ENCODE measurements at regions not wholly inside any gene's neighbourhood (a gene's known extent, or its start where the extent isn't known, plus 50 kb on each side); places are given as distances from the start of the nearest gene placed in this dataset.

GRCh38 chr4:137630252-137630651 is 98.0 kb upstream of the PCDH18 start:
- no peaks in the 10 kb centered on the region for H3K27me3 Mint-ChIP-seq
- H3K4me1 Mint-ChIP-seq (ENCODE audit: low read depth in 2 of 2): no peaks in the 10 kb centered on the region
- H3K27ac Mint-ChIP-seq: no peak overlapping the region
- H3K4me3 Mint-ChIP-seq: no peak overlapping the region
- DNase-seq (ENCODE audit: low spot score): no peak
- no peaks in the 10 kb centered on the region for H3K36me3 Mint-ChIP-seq
- no peak for ATAC-seq
- H3K9me3 Mint-ChIP-seq: peaks cover 6% of the 10 kb centered on the region

DNA sequence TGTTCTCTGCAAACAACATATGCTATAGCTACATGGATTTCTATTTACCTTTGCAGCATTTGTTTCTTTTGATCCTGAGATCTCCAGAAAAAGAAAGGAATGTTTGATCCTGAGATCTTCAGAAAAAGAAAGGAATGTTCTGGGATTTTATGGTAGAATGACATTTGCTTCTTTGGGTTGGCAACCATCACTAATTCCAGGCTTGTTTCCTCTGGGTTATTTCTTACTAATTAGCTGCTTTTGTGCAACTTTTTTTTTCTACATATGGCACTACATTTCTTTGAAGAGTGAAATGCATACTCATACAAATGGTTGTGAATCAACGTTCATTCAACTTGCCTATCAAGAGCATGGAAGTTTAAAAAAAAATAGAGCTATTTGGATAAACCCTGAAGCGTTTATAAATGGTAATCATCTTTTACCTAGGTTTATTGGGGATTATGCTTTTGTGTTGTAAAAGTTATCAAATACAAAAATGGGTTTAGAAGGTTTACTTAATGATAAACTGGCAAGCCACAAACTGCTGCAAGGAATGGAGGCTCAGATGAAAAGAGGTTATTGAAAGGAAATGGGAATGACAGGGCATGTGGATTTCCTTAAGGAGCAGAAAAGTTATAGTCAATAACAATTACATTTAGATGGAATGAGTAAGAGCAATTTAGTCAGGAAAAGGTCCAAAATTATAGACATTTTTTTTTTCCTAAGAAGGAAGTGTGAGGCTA is 95.6 kb upstream of the PCDH18 start:
- no peak for DNase-seq (ENCODE audit: low spot score)
- H3K36me3 Mint-ChIP-seq: no peaks in the 10 kb centered on the region
- no peak overlapping the region for H3K27ac Mint-ChIP-seq
- no peak overlapping the region for H3K4me3 Mint-ChIP-seq
- H3K9me3 Mint-ChIP-seq: peaks cover 2% of the 10 kb centered on the region
- ATAC-seq: no peak
- H3K27me3 Mint-ChIP-seq: no peaks in the 10 kb centered on the region
- no peaks in the 10 kb centered on the region for H3K4me1 Mint-ChIP-seq (ENCODE audit: low read depth in 2 of 2)

DNA sequence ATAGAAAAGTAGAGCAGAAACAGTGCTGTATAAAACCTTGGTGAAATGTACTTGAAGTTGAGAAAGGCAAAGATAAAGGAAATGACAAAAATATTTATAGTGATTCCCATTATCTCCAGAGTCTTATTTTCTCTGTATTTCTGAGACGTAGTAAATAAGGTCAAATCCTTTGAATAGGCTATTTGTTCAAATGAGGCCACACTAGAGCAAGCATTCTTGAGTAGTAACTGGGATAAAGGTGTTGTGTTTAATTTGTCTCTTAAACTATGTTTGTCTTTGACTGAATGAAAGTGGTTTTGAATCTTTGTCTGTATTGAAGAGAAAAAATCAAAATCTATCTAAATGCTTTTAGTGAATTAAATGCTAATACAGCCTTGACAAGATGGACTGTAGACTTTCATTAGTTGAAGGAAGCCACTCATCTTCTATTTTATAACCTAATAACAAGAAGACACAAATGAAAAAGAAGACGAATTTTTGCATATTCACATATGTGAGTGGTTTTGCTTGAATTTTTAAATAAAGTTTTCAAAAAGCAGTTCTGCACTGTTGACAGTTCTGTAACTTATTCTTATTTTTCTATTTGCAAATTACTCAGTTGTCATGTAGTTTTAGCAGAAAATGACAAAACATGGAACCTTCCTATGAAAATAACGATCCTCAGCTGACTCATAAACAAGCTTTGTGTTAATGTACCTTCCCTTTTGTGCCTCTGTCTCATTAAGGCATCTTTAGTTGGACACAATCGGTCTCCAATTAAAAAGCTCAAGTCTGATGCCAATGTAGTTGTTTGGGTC is 94.8 kb upstream of the PCDH18 start:
- DNase-seq (ENCODE audit: low spot score): no peak
- no peaks in the 10 kb centered on the region for H3K27me3 Mint-ChIP-seq
- no peak for ATAC-seq
- no peaks in the 10 kb centered on the region for H3K4me1 Mint-ChIP-seq (ENCODE audit: low read depth in 2 of 2)
- H3K27ac Mint-ChIP-seq: no peak overlapping the region
- no peaks in the 10 kb centered on the region for H3K36me3 Mint-ChIP-seq
- H3K4me3 Mint-ChIP-seq: no peak overlapping the region
- peaks cover 2% of the 10 kb centered on the region for H3K9me3 Mint-ChIP-seq

DNA sequence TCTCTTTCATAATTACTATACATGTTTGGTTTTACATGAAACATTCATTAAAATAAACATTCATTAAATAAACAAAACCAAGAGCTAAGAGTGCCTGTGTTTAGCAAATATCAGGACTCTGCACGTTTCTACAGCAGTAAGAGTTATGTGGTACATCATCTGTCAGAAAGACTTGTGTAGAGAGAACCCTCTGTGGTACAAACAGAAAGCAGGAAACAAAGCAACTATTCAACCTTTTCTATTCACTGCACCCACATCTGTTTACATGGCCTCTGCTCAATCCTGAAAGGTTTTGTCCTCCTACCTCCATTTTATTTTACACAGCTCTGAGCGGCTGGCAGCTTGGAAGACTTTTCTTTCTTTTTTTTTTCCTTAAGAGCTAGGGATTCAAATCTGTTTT is 90.7 kb upstream of the PCDH18 start:
- Mint-ChIP-seq H3K27me3 (no peaks in the 10 kb centered on the region), H3K27ac (no peak overlapping the region), H3K9me3 (peaks cover 4% of the 10 kb centered on the region), H3K36me3 (no peaks in the 10 kb centered on the region), H3K4me3 (no peak overlapping the region), H3K4me1 (ENCODE audit: low read depth in 2 of 2) (no peaks in the 10 kb centered on the region)
- ATAC-seq: no peak
- DNase-seq (ENCODE audit: low spot score): no peak

DNA sequence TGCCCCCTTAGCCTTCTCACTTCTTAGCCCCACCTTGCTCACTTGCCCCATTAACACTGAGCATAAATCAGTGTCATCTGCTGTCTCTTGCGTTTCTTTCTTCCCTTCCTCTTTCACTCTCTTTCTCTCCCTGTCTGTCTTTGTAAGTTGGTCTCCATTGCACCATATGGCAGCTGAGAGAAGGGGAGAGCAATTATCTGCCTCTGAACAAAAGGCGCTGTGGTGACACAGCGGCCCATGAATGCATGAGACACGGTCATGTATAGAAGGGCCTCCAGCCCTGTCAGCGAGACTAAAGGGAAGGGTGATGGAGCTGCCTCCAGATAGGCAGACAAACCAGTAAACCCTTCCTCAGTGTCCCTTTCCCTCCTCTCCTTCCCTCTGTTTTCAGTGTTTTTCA is 88.8 kb upstream of the PCDH18 start:
- no peak for ATAC-seq
- no peak overlapping the region for H3K4me3 Mint-ChIP-seq
- no peak for DNase-seq (ENCODE audit: low spot score)

GRCh38 chr4:137614491-137614890 is 82.2 kb upstream of the PCDH18 start:
- no peaks in the 10 kb centered on the region for H3K4me1 Mint-ChIP-seq (ENCODE audit: low read depth in 2 of 2)
- ATAC-seq (no peak), DNase-seq (ENCODE audit: low spot score) (no peak)
- H3K9me3 Mint-ChIP-seq: peaks cover 8% of the 10 kb centered on the region
- no peak overlapping the region for H3K27ac Mint-ChIP-seq
- no peaks in the 10 kb centered on the region for H3K36me3 Mint-ChIP-seq
- no peaks in the 10 kb centered on the region for H3K27me3 Mint-ChIP-seq
- no peak overlapping the region for H3K4me3 Mint-ChIP-seq

More for the DNA sequence above, 88.8 kb upstream of the PCDH18 start:
- no peaks in the 10 kb centered on the region for H3K36me3 Mint-ChIP-seq
- H3K9me3 Mint-ChIP-seq: peaks cover 5% of the 10 kb centered on the region
- H3K27ac Mint-ChIP-seq: no peak overlapping the region
- H3K4me1 Mint-ChIP-seq (ENCODE audit: low read depth in 2 of 2): no peaks in the 10 kb centered on the region
- H3K27me3 Mint-ChIP-seq: no peaks in the 10 kb centered on the region

DNA sequence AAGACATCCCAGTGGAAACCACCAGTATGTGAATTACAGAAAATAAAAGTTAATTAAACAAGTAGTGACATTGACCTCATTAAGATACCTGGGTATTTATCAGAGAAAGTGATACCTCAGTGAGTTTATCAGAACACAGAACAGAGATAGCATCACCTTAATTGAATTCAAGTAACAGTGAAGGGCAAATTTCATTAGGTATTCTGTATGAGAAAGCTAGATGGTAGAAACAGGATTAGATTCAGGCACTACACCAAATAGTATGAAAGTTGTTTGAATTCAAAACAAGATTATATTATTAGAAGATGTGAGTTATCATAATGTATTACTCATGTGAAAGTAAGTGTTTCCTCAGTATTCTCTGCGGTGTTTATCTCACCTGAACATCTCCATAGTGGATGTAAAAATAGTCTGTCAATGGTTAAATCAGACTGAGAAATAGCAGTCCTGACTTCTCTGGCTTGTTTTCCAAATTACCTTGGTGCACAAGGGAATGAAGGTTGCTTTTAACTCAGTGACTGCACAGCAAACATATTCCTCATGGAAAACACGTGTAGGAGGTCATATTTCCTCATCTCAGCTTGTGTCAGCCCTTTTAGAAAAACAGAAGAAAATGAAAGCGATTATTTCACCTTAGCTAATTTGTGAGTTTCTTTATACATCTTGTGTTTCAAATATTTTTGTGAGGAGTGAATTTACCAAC is 79.9 kb upstream of the PCDH18 start:
- peaks cover 3% of the 10 kb centered on the region for H3K9me3 Mint-ChIP-seq
- H3K4me1 Mint-ChIP-seq (ENCODE audit: low read depth in 2 of 2): no peaks in the 10 kb centered on the region
- DNase-seq (ENCODE audit: low spot score) (no peak), ATAC-seq (no peak)
- H3K27me3 Mint-ChIP-seq: no peaks in the 10 kb centered on the region
- no peak overlapping the region for H3K4me3 Mint-ChIP-seq
- H3K36me3 Mint-ChIP-seq: no peaks in the 10 kb centered on the region
- H3K27ac Mint-ChIP-seq: no peak overlapping the region

GRCh38 chr4:137610960-137611359 is 78.7 kb upstream of the PCDH18 start:
- H3K4me1 Mint-ChIP-seq (ENCODE audit: low read depth in 2 of 2): no peaks in the 10 kb centered on the region
- ATAC-seq (no peak), DNase-seq (ENCODE audit: low spot score) (no peak)
- H3K9me3 Mint-ChIP-seq: peaks cover 3% of the 10 kb centered on the region
- no peak overlapping the region for H3K4me3 Mint-ChIP-seq
- H3K27ac Mint-ChIP-seq: no peak overlapping the region
- no peaks in the 10 kb centered on the region for H3K27me3 Mint-ChIP-seq
- no peaks in the 10 kb centered on the region for H3K36me3 Mint-ChIP-seq

DNA sequence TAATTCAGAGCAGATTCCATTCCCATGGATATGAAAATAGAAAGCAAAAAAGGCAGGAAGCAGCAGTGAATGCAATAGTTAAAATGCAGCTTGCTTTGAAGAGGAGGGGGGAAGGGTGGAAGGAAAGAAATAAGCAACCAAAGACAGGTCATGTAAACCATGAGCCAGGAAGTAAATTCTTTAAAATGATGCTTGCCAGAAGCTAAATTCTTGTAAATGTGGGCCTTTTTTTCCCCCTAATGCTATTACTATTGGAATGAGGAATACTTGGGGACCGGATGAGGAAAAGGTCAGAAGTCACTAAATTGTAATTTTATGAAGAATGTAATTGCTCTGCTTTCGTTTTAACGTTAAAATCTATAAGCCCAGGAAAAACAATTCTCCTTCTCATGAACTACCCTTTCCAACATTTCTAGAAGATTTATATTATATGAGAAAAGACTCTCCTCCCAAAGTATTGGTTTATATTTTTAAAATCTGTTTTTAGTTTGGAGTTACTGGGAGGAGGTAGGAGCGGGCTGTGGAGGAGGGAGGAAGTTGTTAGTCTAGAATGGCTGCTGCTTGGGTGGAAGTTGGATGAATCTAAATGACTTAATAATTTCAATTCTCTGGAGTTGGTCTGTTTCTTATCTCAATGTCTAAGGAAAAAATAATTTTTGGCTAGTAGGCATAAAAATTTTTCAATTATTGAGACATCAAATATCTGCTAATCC is 77.6 kb upstream of the PCDH18 start:
- Mint-ChIP-seq H3K36me3 (no peaks in the 10 kb centered on the region), H3K4me3 (no peak overlapping the region), H3K27me3 (no peaks in the 10 kb centered on the region)

DNA sequence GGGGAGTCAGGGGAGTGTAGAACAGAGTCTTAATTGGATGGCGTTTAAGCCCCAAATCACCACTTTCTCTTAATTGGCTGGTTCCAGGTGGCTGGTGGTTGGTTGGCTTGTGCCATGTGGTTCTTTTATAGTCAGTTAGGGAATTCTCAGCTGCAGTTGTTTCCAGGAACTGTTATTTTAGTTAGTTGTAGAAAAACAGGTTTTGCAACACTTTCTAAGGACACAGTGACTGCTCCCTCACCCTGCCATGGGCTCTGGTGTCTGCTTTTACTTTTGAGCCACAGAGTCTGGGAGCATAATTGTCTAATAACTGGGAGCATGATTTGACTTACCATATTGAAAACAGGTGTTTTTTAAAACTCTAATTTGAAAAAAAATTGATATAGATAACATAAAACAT is 75.8 kb upstream of the PCDH18 start:
- no peaks in the 10 kb centered on the region for H3K27me3 Mint-ChIP-seq
- no peaks in the 10 kb centered on the region for H3K4me1 Mint-ChIP-seq (ENCODE audit: low read depth in 2 of 2)
- DNase-seq (ENCODE audit: low spot score): no peak
- H3K36me3 Mint-ChIP-seq: no peaks in the 10 kb centered on the region
- H3K9me3 Mint-ChIP-seq: peaks cover 7% of the 10 kb centered on the region
- no peak overlapping the region for H3K27ac Mint-ChIP-seq
- no peak overlapping the region for H3K4me3 Mint-ChIP-seq
- no peak for ATAC-seq

More for the DNA sequence above, 77.6 kb upstream of the PCDH18 start:
- no peak for ATAC-seq
- Mint-ChIP-seq H3K27ac (no peak overlapping the region), H3K4me1 (ENCODE audit: low read depth in 2 of 2) (no peaks in the 10 kb centered on the region), H3K9me3 (peaks cover 5% of the 10 kb centered on the region)
- no peak for DNase-seq (ENCODE audit: low spot score)

DNA sequence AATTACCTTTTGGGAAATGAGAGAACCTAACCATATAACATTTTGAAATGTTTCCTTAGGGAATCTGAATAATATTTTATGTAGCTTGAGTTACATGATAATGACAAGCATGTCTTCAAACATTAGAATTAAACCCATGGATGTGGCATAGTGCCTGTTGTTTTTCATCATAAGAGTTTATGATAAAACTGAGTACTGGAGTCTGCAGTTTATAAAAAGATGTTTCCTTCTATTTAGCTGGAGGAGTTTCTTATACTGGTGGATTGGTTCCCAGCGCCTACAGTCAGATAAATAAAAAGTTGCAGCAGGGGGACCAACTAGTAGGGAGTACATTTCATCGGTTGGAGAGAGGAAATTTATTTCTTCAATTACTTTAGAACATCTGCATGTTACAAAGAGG is 70.1 kb upstream of the PCDH18 start:
- H3K4me3 Mint-ChIP-seq: no peak overlapping the region
- H3K36me3 Mint-ChIP-seq: no peaks in the 10 kb centered on the region
- H3K27ac Mint-ChIP-seq: no peak overlapping the region
- ATAC-seq: no peak
- H3K4me1 Mint-ChIP-seq (ENCODE audit: low read depth in 2 of 2): no peaks in the 10 kb centered on the region
- DNase-seq (ENCODE audit: low spot score): no peak
- H3K27me3 Mint-ChIP-seq: no peaks in the 10 kb centered on the region
- H3K9me3 Mint-ChIP-seq: peaks cover 14% of the 10 kb centered on the region

DNA sequence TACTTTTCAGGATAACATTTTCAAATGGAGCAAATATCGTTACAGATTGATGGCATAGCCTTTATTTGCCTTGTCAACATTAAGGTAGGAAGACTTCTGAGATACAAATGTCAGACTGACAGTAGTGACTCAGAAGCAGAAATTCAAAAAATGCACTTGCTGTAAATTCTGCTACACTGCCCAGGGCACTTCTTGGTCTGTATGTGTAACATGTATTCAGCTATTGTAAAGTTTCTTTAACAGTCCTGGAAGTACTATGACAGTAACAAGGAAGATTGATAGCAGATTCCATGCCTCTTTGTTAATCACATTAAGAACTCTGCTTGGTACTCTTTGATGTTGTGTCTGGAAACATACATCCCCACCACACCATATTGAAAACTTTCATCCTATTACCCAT is 69.6 kb upstream of the PCDH18 start:
- DNase-seq (ENCODE audit: low spot score) (no peak), ATAC-seq (no peak)
- H3K27me3 Mint-ChIP-seq: no peaks in the 10 kb centered on the region
- H3K4me1 Mint-ChIP-seq (ENCODE audit: low read depth in 2 of 2): no peaks in the 10 kb centered on the region
- no peak overlapping the region for H3K4me3 Mint-ChIP-seq
- no peak overlapping the region for H3K27ac Mint-ChIP-seq
- H3K36me3 Mint-ChIP-seq: no peaks in the 10 kb centered on the region
- peaks cover 14% of the 10 kb centered on the region for H3K9me3 Mint-ChIP-seq

GRCh38 chr4:137599734-137600133 is 67.4 kb upstream of the PCDH18 start:
- Mint-ChIP-seq H3K27me3 (no peaks in the 10 kb centered on the region), H3K4me1 (ENCODE audit: low read depth in 2 of 2) (no peaks in the 10 kb centered on the region), H3K27ac (no peak overlapping the region), H3K4me3 (no peak overlapping the region), H3K36me3 (no peaks in the 10 kb centered on the region), H3K9me3 (peaks cover 14% of the 10 kb centered on the region)
- ATAC-seq: no peak
- no peak for DNase-seq (ENCODE audit: low spot score)
